ENCODE measurements at regions not wholly inside any gene's neighbourhood (a gene's known extent, or its start where the extent isn't known, plus 50 kb on each side); places are given as distances from the start of the nearest gene placed in this dataset.

- CTCF ChIA-PET = no interaction called here
- H3K27ac ChIP-seq = no peak overlapping the region
Observed at GRCh38 chr1:55552636-55553035, 337.5 kb upstream of the USP24 start.

GRCh38 chr1:55547405-55547804 lies 332.2 kb upstream of the USP24 start:
- no peak for DNase-seq (ENCODE audit: low spot score)
- no peak for TF ChIP-seq CTCF (conservative IDR thresholded peaks at IDR 0.05; ENCODE audit: low read depth)
- ChIA-PET CTCF (interaction anchor here (0.6 kb wide), 1 partner anchor 354 kb away, joined by 4 read pairs; no protein-coding TSS in a partner anchor), POLR2A (ENCODE audit: low non-redundant PET) (no interaction called here)
- H3K27ac ChIP-seq = no peak overlapping the region

More at GRCh38 chr1:55552636-55553035, 337.5 kb upstream of the USP24 start:
- POLR2A ChIA-PET (ENCODE audit: low non-redundant PET) = no interaction called here
- no peak for TF ChIP-seq CTCF (conservative IDR thresholded peaks at IDR 0.05; ENCODE audit: low read depth)
- no peak for DNase-seq (ENCODE audit: low spot score)

- no peak overlapping the region for H3K27ac ChIP-seq
- TF ChIP-seq CTCF (conservative IDR thresholded peaks at IDR 0.05; ENCODE audit: low read depth) = no peak
- POLR2A ChIA-PET (ENCODE audit: low non-redundant PET) = no interaction called here
- DNase-seq (ENCODE audit: low spot score) = no peak
- CTCF ChIA-PET = interaction anchor here (0.6 kb wide), 1 partner anchor 355 kb away, joined by 4 read pairs; no protein-coding TSS in a partner anchor
Observed at GRCh38 chr1:55546553-55546952, 331.4 kb upstream of the USP24 start.

GRCh38 chr1:55544826-55545225 lies 329.7 kb upstream of the USP24 start:
- no peak overlapping the region for H3K27ac ChIP-seq
- TF ChIP-seq CTCF (conservative IDR thresholded peaks at IDR 0.05; ENCODE audit: low read depth) = no peak
- ChIA-PET POLR2A (ENCODE audit: low non-redundant PET) (no interaction called here), CTCF (no interaction called here)
- no peak for DNase-seq (ENCODE audit: low spot score)

GRCh38 chr1:55542901-55543504 lies 327.8 kb upstream of the USP24 start:
- DNase-seq (ENCODE audit: low spot score) = no peak
- ChIA-PET CTCF (no interaction called here), POLR2A (ENCODE audit: low non-redundant PET) (no interaction called here)
- no peak for TF ChIP-seq CTCF (conservative IDR thresholded peaks at IDR 0.05; ENCODE audit: low read depth)
- no peak overlapping the region for H3K27ac ChIP-seq

- ChIA-PET POLR2A (ENCODE audit: low non-redundant PET) (no interaction called here), CTCF (no interaction called here)
- no peak for DNase-seq (ENCODE audit: low spot score)
- TF ChIP-seq CTCF (conservative IDR thresholded peaks at IDR 0.05; ENCODE audit: low read depth) = no peak
- no peak overlapping the region for H3K27ac ChIP-seq
Observed at GRCh38 chr1:55541296-55541695, 326.1 kb upstream of the USP24 start.

All from RWPE1 (cell line).